Calu3 (cell line): ENCODE measurements at regions not wholly inside any gene's neighbourhood (a gene's known extent, or its start where the extent isn't known, plus 50 kb on each side); places are given as distances from the start of the nearest gene placed in this dataset.

Experiments used
- BruUV-seq: library from RNA; stranded (reverse); fragments of 400-500 nt; replicated peaks from 2 replicates; lab custom pipeline; 2021; lab: Mats Ljungman, UMichigan
- CTCF ChIA-PET: fragments of 300-600 bp; sonication (Branson Sonifier 250); formaldehyde crosslinking; loops from one replicate; lab custom pipeline; 2022; ENCODE audit warnings: antibody characterized with exemption; lab: Charles Lee
- DNase-seq: peaks from one replicate; pipeline ENCODE4 v3.0.0; 2022
- H3K27ac Mint-ChIP-seq: one replicate; pipeline ENCODE4 v1.8.0; 2022; ENCODE audit warnings: mixed read lengths; ENCODE audit not compliant: unreplicated experiment
- H3K27me3 Mint-ChIP-seq: one replicate; pipeline ENCODE4 v1.8.0; 2022; ENCODE audit warnings: mixed read lengths; ENCODE audit not compliant: unreplicated experiment
- H3K36me3 Mint-ChIP-seq: one replicate; pipeline ENCODE4 v1.8.0; 2022; ENCODE audit warnings: mild to moderate bottlenecking, moderate library complexity, mixed read lengths; ENCODE audit not compliant: insufficient read depth, unreplicated experiment
- H3K4me1 Mint-ChIP-seq: one replicate; pipeline ENCODE4 v1.8.0; 2022; ENCODE audit warnings: mild to moderate bottlenecking, low read depth, mixed read lengths; ENCODE audit not compliant: unreplicated experiment
- H3K4me3 Mint-ChIP-seq: one replicate; pipeline ENCODE4 v1.8.0; 2022; ENCODE audit warnings: mild to moderate bottlenecking, low read depth, moderate library complexity, mixed read lengths; ENCODE audit not compliant: unreplicated experiment
- H3K9me3 Mint-ChIP-seq: one replicate; pipeline ENCODE4 v1.8.0; 2022; ENCODE audit warnings: low read depth, mixed read lengths; ENCODE audit not compliant: unreplicated experiment
- intact Hi-C: fragments of 100-400 bp; cut with micrococcal nuclease; formaldehyde crosslinking; loops from one replicate; pipeline ENCODE4 v1.10.0; 2022; ENCODE audit not compliant: unreplicated experiment
- TF ChIP-seq, protein P1 (sequence below): fragments of 200-600 bp; IDR thresholded peaks from one replicate; pipeline ENCODE4 v1.8.0; 2022; ENCODE audit warnings: antibody characterized with exemption; ENCODE audit not compliant: unreplicated experiment

GRCh38 chr14:60363687-60364086 is 114.7 kb downstream of the PPM1A start:
- BruUV-seq, result no TSS peak
- H3K4me3 Mint-ChIP-seq, result no peak overlapping the region
- no peaks in the 10 kb centered on the region for H3K4me1 Mint-ChIP-seq
- no peak overlapping the region for H3K27ac Mint-ChIP-seq
- H3K27me3 Mint-ChIP-seq, result no peaks in the 10 kb centered on the region
- TF ChIP-seq, protein P1, sequence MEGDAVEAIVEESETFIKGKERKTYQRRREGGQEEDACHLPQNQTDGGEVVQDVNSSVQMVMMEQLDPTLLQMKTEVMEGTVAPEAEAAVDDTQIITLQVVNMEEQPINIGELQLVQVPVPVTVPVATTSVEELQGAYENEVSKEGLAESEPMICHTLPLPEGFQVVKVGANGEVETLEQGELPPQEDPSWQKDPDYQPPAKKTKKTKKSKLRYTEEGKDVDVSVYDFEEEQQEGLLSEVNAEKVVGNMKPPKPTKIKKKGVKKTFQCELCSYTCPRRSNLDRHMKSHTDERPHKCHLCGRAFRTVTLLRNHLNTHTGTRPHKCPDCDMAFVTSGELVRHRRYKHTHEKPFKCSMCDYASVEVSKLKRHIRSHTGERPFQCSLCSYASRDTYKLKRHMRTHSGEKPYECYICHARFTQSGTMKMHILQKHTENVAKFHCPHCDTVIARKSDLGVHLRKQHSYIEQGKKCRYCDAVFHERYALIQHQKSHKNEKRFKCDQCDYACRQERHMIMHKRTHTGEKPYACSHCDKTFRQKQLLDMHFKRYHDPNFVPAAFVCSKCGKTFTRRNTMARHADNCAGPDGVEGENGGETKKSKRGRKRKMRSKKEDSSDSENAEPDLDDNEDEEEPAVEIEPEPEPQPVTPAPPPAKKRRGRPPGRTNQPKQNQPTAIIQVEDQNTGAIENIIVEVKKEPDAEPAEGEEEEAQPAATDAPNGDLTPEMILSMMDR, result no peak
- intact Hi-C loops, result no loop called here
- CTCF ChIA-PET, result no interaction called here
- no peak for DNase-seq
- H3K36me3 Mint-ChIP-seq, result no peaks in the 10 kb centered on the region
- no peaks in the 10 kb centered on the region for H3K9me3 Mint-ChIP-seq

GRCh38 chr14:60381909-60382308 is 104.0 kb downstream of the C14orf39 start:
- H3K9me3 Mint-ChIP-seq, result no peaks in the 10 kb centered on the region
- intact Hi-C loops, result no loop called here
- TF ChIP-seq, protein P1, result no peak
- CTCF ChIA-PET, result no interaction called here
- no TSS peak for BruUV-seq
- H3K27me3 Mint-ChIP-seq, result peaks cover 26% of the 10 kb centered on the region
- no peaks in the 10 kb centered on the region for H3K4me1 Mint-ChIP-seq
- DNase-seq, result no peak
- no peak overlapping the region for H3K4me3 Mint-ChIP-seq
- H3K36me3 Mint-ChIP-seq, result no peaks in the 10 kb centered on the region
- no peak overlapping the region for H3K27ac Mint-ChIP-seq
